ENCODE measurements at regions not wholly inside any gene's neighbourhood (a gene's known extent, or its start where the extent isn't known, plus 50 kb on each side); places are given as distances from the start of the nearest gene placed in this dataset.

- DNase-seq (ENCODE audit: low spot score), result peak; percentile 26
These were observed 52.5 kb downstream of the KCNF1 start for GRCh38 chr2:10964052-10964790.

- DNase-seq (ENCODE audit: low spot score), result no peak
These were observed 53.6 kb downstream of the KCNF1 start for GRCh38 chr2:10965241-10965843.

- no peak for DNase-seq (ENCODE audit: low spot score)
These were observed 54.3 kb downstream of the KCNF1 start for GRCh38 chr2:10966056-10966455.

- no peak for DNase-seq (ENCODE audit: low spot score)
These were observed 55.0 kb downstream of the KCNF1 start for GRCh38 chr2:10966741-10967140.

GRCh38 chr2:10968176-10968575, 56.4 kb downstream of the KCNF1 start:
- no peak for DNase-seq (ENCODE audit: low spot score)

GRCh38 chr2:10970666-10971065, 58.9 kb downstream of the KCNF1 start:
- no peak for DNase-seq (ENCODE audit: low spot score)

GRCh38 chr2:10971161-10971887, 59.6 kb downstream of the KCNF1 start:
- no peak for DNase-seq (ENCODE audit: low spot score)

- no peak for DNase-seq (ENCODE audit: low spot score)
These were observed 60.1 kb downstream of the KCNF1 start for GRCh38 chr2:10971888-10972260.

- no peak for DNase-seq (ENCODE audit: low spot score)
These were observed 61.1 kb downstream of the KCNF1 start for GRCh38 chr2:10972683-10973433.

GRCh38 chr2:10973766-10974165, 62.0 kb downstream of the KCNF1 start:
- DNase-seq (ENCODE audit: low spot score), result no peak

- no peak for DNase-seq (ENCODE audit: low spot score)
These were observed 65.3 kb downstream of the KCNF1 start for GRCh38 chr2:10977003-10977402.

GRCh38 chr2:10977621-10978020, 65.9 kb downstream of the KCNF1 start:
- no peak for DNase-seq (ENCODE audit: low spot score)

GRCh38 chr2:10978090-10978670, 66.4 kb downstream of the KCNF1 start:
- DNase-seq (ENCODE audit: low spot score), result no peak

- no peak for DNase-seq (ENCODE audit: low spot score)
These were observed 68.3 kb downstream of the KCNF1 start for GRCh38 chr2:10980071-10980470.

- no peak for DNase-seq (ENCODE audit: low spot score)
These were observed 69.2 kb downstream of the KCNF1 start for GRCh38 chr2:10980886-10981425.

GRCh38 chr2:10981451-10981850, 69.7 kb downstream of the KCNF1 start:
- DNase-seq (ENCODE audit: low spot score), result no peak

- DNase-seq (ENCODE audit: low spot score), result no peak
These were observed 70.3 kb downstream of the KCNF1 start for GRCh38 chr2:10981941-10982431.

- peak; percentile 37 for DNase-seq (ENCODE audit: low spot score)
These were observed 71.4 kb downstream of the KCNF1 start for GRCh38 chr2:10982931-10983701.

- no peak for DNase-seq (ENCODE audit: low spot score)
These were observed 72.0 kb downstream of the KCNF1 start for GRCh38 chr2:10983711-10984110.

GRCh38 chr2:10984418-10985135, 72.8 kb downstream of the KCNF1 start:
- no peak for DNase-seq (ENCODE audit: low spot score)

Measured in GM03348 (cell line).